GM10248 (cell line): ENCODE measurements at regions not wholly inside any gene's neighbourhood (a gene's known extent, or its start where the extent isn't known, plus 50 kb on each side); places are given as distances from the start of the nearest gene placed in this dataset.

Experiments used
- CTCF ChIA-PET: fragments of 300-600 bp; sonication (Branson Sonifier 250); formaldehyde crosslinking; extraction: SDS; loops from one replicate; lab custom pipeline; 2021; ENCODE audit warnings: antibody characterized with exemption; lab: Yijun Ruan, JAX
- POLR2A ChIA-PET: fragments of 350-650 bp; sonication (Branson Sonifier 250); formaldehyde crosslinking; extraction: SDS; loops from one replicate; lab custom pipeline; 2020; ENCODE audit warnings: antibody characterized with exemption; lab: Yijun Ruan, JAX
- DNase-seq: peaks from one replicate; pipeline ENCODE4 v3.0.0; 2012; ENCODE audit errors: extremely low spot score
- CTCF ChIP-seq: IDR thresholded peaks from 2 replicates; pipeline ENCODE4 v1.5.1; 2012; ENCODE audit warnings: mild to moderate bottlenecking, low read depth; ENCODE audit errors: extremely low read depth, missing control alignments, control extremely low read depth

- no peak for TF ChIP-seq CTCF
- CTCF ChIA-PET, result interaction anchor here (1.0 to 1.2 kb wide), 2 partner anchors 9 kb away, joined by 3 read pairs; no protein-coding TSS in a partner anchor
- POLR2A ChIA-PET, result no interaction called here
- DNase-seq, result no peak
Measured at GRCh38 chr6:153214436-153214835, 83.4 kb upstream of the RGS17 start.

GRCh38 chr6:153210083-153210482, 79.0 kb upstream of the RGS17 start:
- POLR2A ChIA-PET, result no interaction called here
- TF ChIP-seq CTCF, result no peak
- DNase-seq, result peak; percentile 16
- CTCF ChIA-PET, result interaction anchor here (1.6 to 1.7 kb wide), 3 partner anchors 12 to 48 kb away, joined by 3 to 10 read pairs (median 4); no protein-coding TSS in a partner anchor

GRCh38 chr6:153208706-153209105, 77.6 kb upstream of the RGS17 start:
- POLR2A ChIA-PET, result no interaction called here
- no peak for TF ChIP-seq CTCF
- DNase-seq, result no peak
- CTCF ChIA-PET, result no interaction called here

- POLR2A ChIA-PET, result no interaction called here
- CTCF ChIA-PET, result interaction anchor here (1.1 kb wide), 1 partner anchor 52 kb away, joined by 3 read pairs; no protein-coding TSS in a partner anchor
- no peak for DNase-seq
- TF ChIP-seq CTCF, result no peak
Measured at GRCh38 chr6:153207617-153208016, 76.5 kb upstream of the RGS17 start.

- POLR2A ChIA-PET, result no interaction called here
- CTCF ChIA-PET, result no interaction called here
- no peak for TF ChIP-seq CTCF
- no peak for DNase-seq
Measured at GRCh38 chr6:153207006-153207405, 75.9 kb upstream of the RGS17 start.

GRCh38 chr6:153192943-153193885, 62.1 kb upstream of the RGS17 start:
- TF ChIP-seq CTCF, result no peak
- ChIA-PET CTCF (interaction anchor here (1.2 to 2.3 kb wide), 3 partner anchors 9 to 14 kb away, joined by 4 to 7 read pairs (median 4); no protein-coding TSS in a partner anchor), POLR2A (no interaction called here)

More at GRCh38 chr6:153192943-153193885, 62.1 kb upstream of the RGS17 start:
- DNase-seq, result no peak
